NCI-H69 (cell line): ENCODE measurements at regions not wholly inside any gene's neighbourhood (a gene's known extent, or its start where the extent isn't known, plus 50 kb on each side); places are given as distances from the start of the nearest gene placed in this dataset.
"Not testable (repeated sequence)": the region's sequence is repeated elsewhere in the genome, so short reads cannot be mapped to it uniquely, and the experiment has no call there.

Source experiments
- DNase-seq: peaks from one replicate; lab custom pipeline; 2025; lab: John Stamatoyannopoulos, UW

GRCh38 chr10:23648618-23649017, 209.7 kb downstream of the OTUD1 start:
- no peak for DNase-seq

- DNase-seq, result no peak
Observed at GRCh38 chr10:23656735-23657134, 217.9 kb downstream of the OTUD1 start.

- DNase-seq, result no peak
Observed at GRCh38 chr10:23657677-23658076, 218.8 kb downstream of the OTUD1 start.

GRCh38 chr10:23671866-23672265, 233.0 kb downstream of the OTUD1 start:
- DNase-seq, result not testable (repeated sequence)

GRCh38 chr10:23675585-23675984, 236.7 kb downstream of the OTUD1 start:
- DNase-seq, result no peak

GRCh38 chr10:23676296-23676695, 237.4 kb downstream of the OTUD1 start:
- no peak for DNase-seq

GRCh38 chr10:23686722-23687121, 247.8 kb downstream of the OTUD1 start:
- no peak for DNase-seq

GRCh38 chr10:23692736-23693135, 253.9 kb downstream of the OTUD1 start:
- DNase-seq, result no peak

GRCh38 chr10:23693501-23693901, 254.6 kb downstream of the OTUD1 start:
- DNase-seq, result no peak

GRCh38 chr10:23693925-23694324, 255.1 kb downstream of the OTUD1 start:
- DNase-seq, result no peak

- DNase-seq, result no peak
Observed at GRCh38 chr10:23694446-23694920, 255.6 kb downstream of the OTUD1 start.

GRCh38 chr10:23694921-23695824, 256.3 kb downstream of the OTUD1 start:
- DNase-seq, result no peak

GRCh38 chr10:23695825-23696420, 257.0 kb downstream of the OTUD1 start:
- no peak for DNase-seq

GRCh38 chr10:23696476-23696875, 257.6 kb downstream of the OTUD1 start:
- DNase-seq, result no peak

GRCh38 chr10:23702977-23703414, 264.1 kb downstream of the OTUD1 start:
- DNase-seq, result peak; percentile 25

GRCh38 chr10:23715363-23715762, 276.5 kb downstream of the OTUD1 start:
- DNase-seq, result no peak

- DNase-seq, result no peak
Observed at GRCh38 chr10:23717913-23718312, 279.0 kb downstream of the OTUD1 start.

GRCh38 chr10:23718946-23719345, 280.1 kb downstream of the OTUD1 start:
- DNase-seq, result no peak

- no peak for DNase-seq
Observed at GRCh38 chr10:23723796-23724195, 284.9 kb downstream of the OTUD1 start.

- DNase-seq, result no peak
Observed at GRCh38 chr10:23725548-23725947, 286.7 kb downstream of the OTUD1 start.

GRCh38 chr10:23742368-23742767, 303.5 kb downstream of the OTUD1 start:
- DNase-seq, result no peak

- no peak for DNase-seq
Observed at GRCh38 chr10:23742807-23743206, 303.9 kb downstream of the OTUD1 start.

GRCh38 chr10:23754179-23754578, 315.3 kb downstream of the OTUD1 start:
- no peak for DNase-seq
